ENCODE measurements at regions not wholly inside any gene's neighbourhood (a gene's known extent, or its start where the extent isn't known, plus 50 kb on each side); places are given as distances from the start of the nearest gene placed in this dataset.

- CTCF ChIA-PET = no interaction called here
- POLR2A ChIA-PET = no interaction called here
- Histone ChIP-seq H3K27ac (ENCODE audit: low read depth, low read length) (no peak overlapping the region), H3K9me3 (ENCODE audit: control insufficient read depth, insufficient read depth, low read length) (no peaks in the 10 kb centered on the region), H3K27me3 (ENCODE audit: control insufficient read depth, insufficient read depth, low read length) (peaks cover 2% of the 10 kb centered on the region), H3K4me3 (ENCODE audit: low read depth, low read length) (no peak overlapping the region)
- DNase-seq (ENCODE audit: low read depth, low spot score) = no peak
- no peak for TF ChIP-seq CTCF (IDR thresholded peaks at IDR 0.05; ENCODE audit: low read depth, low read length)
These were observed 85.5 kb upstream of the ATP1A1 start for GRCh38 chr1:116287341-116288200.

- POLR2A ChIA-PET = no interaction called here
- TF ChIP-seq CTCF (IDR thresholded peaks at IDR 0.05; ENCODE audit: low read depth, low read length) = no peak
- H3K27ac ChIP-seq (ENCODE audit: low read depth, low read length) = no peak overlapping the region
- no peaks in the 10 kb centered on the region for H3K9me3 ChIP-seq (ENCODE audit: control insufficient read depth, insufficient read depth, low read length)
- no peak overlapping the region for H3K4me3 ChIP-seq (ENCODE audit: low read depth, low read length)
- CTCF ChIA-PET = no interaction called here
- no peak for DNase-seq (ENCODE audit: low read depth, low spot score)
- peaks cover 2% of the 10 kb centered on the region for H3K27me3 ChIP-seq (ENCODE audit: control insufficient read depth, insufficient read depth, low read length)
These were observed 84.8 kb upstream of the ATP1A1 start for GRCh38 chr1:116288201-116288598.

- Histone ChIP-seq H3K4me3 (ENCODE audit: low read depth, low read length) (no peak overlapping the region), H3K27me3 (ENCODE audit: control insufficient read depth, insufficient read depth, low read length) (peaks cover 2% of the 10 kb centered on the region), H3K27ac (ENCODE audit: low read depth, low read length) (no peak overlapping the region), H3K9me3 (ENCODE audit: control insufficient read depth, insufficient read depth, low read length) (no peaks in the 10 kb centered on the region)
- TF ChIP-seq CTCF (IDR thresholded peaks at IDR 0.05; ENCODE audit: low read depth, low read length) = no peak
- no peak for DNase-seq (ENCODE audit: low read depth, low spot score)
- POLR2A ChIA-PET = no interaction called here
- CTCF ChIA-PET = no interaction called here
These were observed 83.9 kb upstream of the ATP1A1 start for GRCh38 chr1:116289193-116289592.

- DNase-seq (ENCODE audit: low read depth, low spot score) = no peak
- no peaks in the 10 kb centered on the region for H3K9me3 ChIP-seq (ENCODE audit: control insufficient read depth, insufficient read depth, low read length)
- peaks cover 2% of the 10 kb centered on the region for H3K27me3 ChIP-seq (ENCODE audit: control insufficient read depth, insufficient read depth, low read length)
- POLR2A ChIA-PET = no interaction called here
- no peak overlapping the region for H3K27ac ChIP-seq (ENCODE audit: low read depth, low read length)
- CTCF ChIA-PET = interaction anchor here (1.6 kb wide), 1 partner anchor 195 kb away, joined by 5 read pairs; no protein-coding TSS in a partner anchor
- TF ChIP-seq CTCF (IDR thresholded peaks at IDR 0.05; ENCODE audit: low read depth, low read length) = no peak
- H3K4me3 ChIP-seq (ENCODE audit: low read depth, low read length) = no peak overlapping the region
These were observed 82.8 kb upstream of the ATP1A1 start for GRCh38 chr1:116290085-116290705.

- Histone ChIP-seq H3K27ac (ENCODE audit: low read depth, low read length) (no peak overlapping the region), H3K9me3 (ENCODE audit: control insufficient read depth, insufficient read depth, low read length) (no peaks in the 10 kb centered on the region), H3K4me3 (ENCODE audit: low read depth, low read length) (no peak overlapping the region), H3K27me3 (ENCODE audit: control insufficient read depth, insufficient read depth, low read length) (peaks cover 2% of the 10 kb centered on the region)
- ChIA-PET CTCF (interaction anchor here (1.6 kb wide), 1 partner anchor 195 kb away, joined by 5 read pairs; no protein-coding TSS in a partner anchor), POLR2A (no interaction called here)
- no peak for DNase-seq (ENCODE audit: low read depth, low spot score)
- TF ChIP-seq CTCF (IDR thresholded peaks at IDR 0.05; ENCODE audit: low read depth, low read length) = no peak
These were observed 82.0 kb upstream of the ATP1A1 start for GRCh38 chr1:116291024-116291423.
